ENCODE measurements at regions not wholly inside any gene's neighbourhood (a gene's known extent, or its start where the extent isn't known, plus 50 kb on each side); places are given as distances from the start of the nearest gene placed in this dataset.

DNA sequence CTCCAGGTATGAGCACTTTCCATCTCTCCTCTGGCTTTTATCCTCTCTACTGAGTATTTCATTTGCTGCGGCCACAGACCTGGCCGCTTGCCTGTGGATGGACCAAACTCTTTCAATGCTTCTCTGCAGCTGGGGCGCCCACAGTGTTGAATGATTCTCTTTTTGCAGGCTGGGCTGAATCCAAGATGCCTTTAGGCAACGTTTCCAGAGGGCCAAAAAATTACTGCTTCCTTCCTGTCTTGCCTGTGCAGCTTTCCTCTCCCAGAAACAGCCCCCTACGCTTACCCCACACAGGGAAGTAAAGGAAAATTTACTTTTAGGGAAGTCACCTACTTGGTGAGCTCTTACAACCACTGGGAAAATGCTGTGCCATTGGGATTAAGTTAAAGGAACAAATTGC lies 55.6 kb upstream of the JDP2 start:
- H3K4me3 ChIP-seq (ENCODE audit: low read depth, low read length), result no peak overlapping the region
- TF ChIP-seq CTCF (IDR thresholded peaks at IDR 0.05; ENCODE audit: low read depth, low read length) (no peak), MYC (IDR thresholded peaks at IDR 0.05; ENCODE audit: low read depth, low read length) (no peak)
- DNase-seq (ENCODE audit: low read depth), result no peak

- H3K4me3 ChIP-seq (ENCODE audit: low read depth, low read length), result no peak overlapping the region
- no peak for DNase-seq (ENCODE audit: low read depth)
- TF ChIP-seq CTCF (IDR thresholded peaks at IDR 0.05; ENCODE audit: low read depth, low read length), result no peak
- TF ChIP-seq MYC (IDR thresholded peaks at IDR 0.05; ENCODE audit: low read depth, low read length), result no peak
- TF ChIP-seq POLR2A (IDR thresholded peaks at IDR 0.05; ENCODE audit: extremely low read depth, insufficient read length), result no peak
- TF ChIP-seq, protein P1, sequence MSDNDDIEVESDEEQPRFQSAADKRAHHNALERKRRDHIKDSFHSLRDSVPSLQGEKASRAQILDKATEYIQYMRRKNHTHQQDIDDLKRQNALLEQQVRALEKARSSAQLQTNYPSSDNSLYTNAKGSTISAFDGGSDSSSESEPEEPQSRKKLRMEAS (IDR thresholded peaks at IDR 0.05; ENCODE audit: low read depth, low read length), result no peak
Observed at GRCh38 chr14:75373133-75373532, 54.7 kb upstream of the JDP2 start.

- H3K4me3 ChIP-seq (ENCODE audit: low read depth, low read length), result no peak overlapping the region
- no peak for DNase-seq (ENCODE audit: low read depth)
- TF ChIP-seq MYC (IDR thresholded peaks at IDR 0.05; ENCODE audit: low read depth, low read length) (no peak), CTCF (IDR thresholded peaks at IDR 0.05; ENCODE audit: low read depth, low read length) (no peak), POLR2A (IDR thresholded peaks at IDR 0.05; ENCODE audit: extremely low read depth, insufficient read length) (no peak)
- TF ChIP-seq, protein P1 (IDR thresholded peaks at IDR 0.05; ENCODE audit: low read depth, low read length), result no peak
Observed at GRCh38 chr14:75373616-75374015, 54.2 kb upstream of the JDP2 start.

GRCh38 chr14:75374911-75375310 lies 52.9 kb upstream of the JDP2 start:
- H3K4me3 ChIP-seq (ENCODE audit: low read depth, low read length), result no peak overlapping the region
- DNase-seq (ENCODE audit: low read depth), result no peak
- TF ChIP-seq POLR2A (IDR thresholded peaks at IDR 0.05; ENCODE audit: extremely low read depth, insufficient read length) (no peak), CTCF (IDR thresholded peaks at IDR 0.05; ENCODE audit: low read depth, low read length) (no peak), MYC (IDR thresholded peaks at IDR 0.05; ENCODE audit: low read depth, low read length) (no peak)
- TF ChIP-seq, protein P1 (IDR thresholded peaks at IDR 0.05; ENCODE audit: low read depth, low read length), result no peak

GRCh38 chr14:75375983-75376382 lies 51.8 kb upstream of the JDP2 start:
- TF ChIP-seq MYC (IDR thresholded peaks at IDR 0.05; ENCODE audit: low read depth, low read length), result no peak
- no peak for TF ChIP-seq POLR2A (IDR thresholded peaks at IDR 0.05; ENCODE audit: extremely low read depth, insufficient read length)
- TF ChIP-seq CTCF (IDR thresholded peaks at IDR 0.05; ENCODE audit: low read depth, low read length), result no peak
- no peak overlapping the region for H3K4me3 ChIP-seq (ENCODE audit: low read depth, low read length)
- DNase-seq (ENCODE audit: low read depth), result no peak
